ENCODE measurements at regions not wholly inside any gene's neighbourhood (a gene's known extent, or its start where the extent isn't known, plus 50 kb on each side); places are given as distances from the start of the nearest gene placed in this dataset.
A peak's percentile ranks its signal among the peaks of the same experiment; 100 is the strongest.

- Histone ChIP-seq H3K14ac (ENCODE audit: low read length) (no peak overlapping the region), H3K9me3 (replicated peaks in 1 of 2; ENCODE audit: control insufficient read depth in 2 of 2, insufficient read depth in 1 of 2, low read depth in 1 of 2, low read length in 2 of 2) (no peaks in the 10 kb centered on the region), H3K18ac (ENCODE audit: low read length) (no peak overlapping the region), H4K91ac (ENCODE audit: low read depth, low read length, poor library complexity) (no peak overlapping the region), H3K4me1 (ENCODE audit: control insufficient read depth in 2 of 2, insufficient read depth in 1 of 2, low read depth in 1 of 2, low read length in 2 of 2) (no peaks in the 10 kb centered on the region), H3K27ac (replicated peaks; ENCODE audit: low read length) (no peak overlapping the region), H3K79me1 (ENCODE audit: low read depth, low read length) (peaks cover 1% of the 10 kb centered on the region), H2AFZ (ENCODE audit: low read length) (peak overlapping the region; percentile 53), H3K4ac (ENCODE audit: low read length) (no peak overlapping the region), H2BK12ac (ENCODE audit: low read length) (no peak overlapping the region), H3K4me3 (ENCODE audit: low read length in 2 of 2) (no peak overlapping the region), H3K36me3 (replicated peaks in 1 of 2; ENCODE audit: control insufficient read depth in 2 of 2, insufficient read depth in 2 of 2, low read length in 2 of 2) (no peaks in the 10 kb centered on the region), H3K4me2 (ENCODE audit: insufficient read depth, low read length, poor library complexity, severe bottlenecking) (no peak overlapping the region), H3K23ac (ENCODE audit: low read depth, low read length, poor library complexity) (no peak overlapping the region), H2BK5ac (ENCODE audit: low read length) (no peak overlapping the region), H2AK5ac (ENCODE audit: low read depth, low read length) (no peak overlapping the region), H2BK120ac (ENCODE audit: low read depth, low read length) (no peak overlapping the region), H2BK15ac (ENCODE audit: low read length) (no peak overlapping the region), H3K9ac (ENCODE audit: low read depth, low read length, poor library complexity) (peak overlapping the region; percentile 21), H4K8ac (ENCODE audit: low read depth, low read length) (no peak overlapping the region), H3K27me3 (ENCODE audit: control insufficient read depth in 3 of 3, insufficient read depth in 3 of 3, low read depth in 1 of 3, low read length in 3 of 3) (no peaks in the 10 kb centered on the region)
- WGBS, 2 donors (ENCODE audit: extremely low coverage in 2 of 2, insufficient read length in 2 of 2, insufficient replicate concordance in 1 of 2): no CpG with 5 or more reads among the region's 17 CpGs
- no peak for DNase-seq (ENCODE audit: low spot score)
These were observed 652.5 kb downstream of the KCNJ3 start for GRCh38 chr2:155350783-155351580.

- H2AK5ac ChIP-seq (ENCODE audit: low read depth, low read length): no peak overlapping the region
- H2BK12ac ChIP-seq (ENCODE audit: low read length): no peak overlapping the region
- H3K23ac ChIP-seq (ENCODE audit: low read depth, low read length, poor library complexity): no peak overlapping the region
- H2BK120ac ChIP-seq (ENCODE audit: low read depth, low read length): no peak overlapping the region
- H3K79me1 ChIP-seq (ENCODE audit: low read depth, low read length): no peaks in the 10 kb centered on the region
- no peak overlapping the region for H2BK5ac ChIP-seq (ENCODE audit: low read length)
- no peak overlapping the region for H2BK15ac ChIP-seq (ENCODE audit: low read length)
- H4K8ac ChIP-seq (ENCODE audit: low read depth, low read length): no peak overlapping the region
- H3K4ac ChIP-seq (ENCODE audit: low read length): no peak overlapping the region
- H3K4me3 ChIP-seq (ENCODE audit: low read length in 2 of 2): no peak overlapping the region
- no peak overlapping the region for H3K14ac ChIP-seq (ENCODE audit: low read length)
- H3K36me3 ChIP-seq (replicated peaks in 1 of 2; ENCODE audit: control insufficient read depth in 2 of 2, insufficient read depth in 2 of 2, low read length in 2 of 2): no peaks in the 10 kb centered on the region
- no peak for DNase-seq (ENCODE audit: low spot score)
- H3K18ac ChIP-seq (ENCODE audit: low read length): no peak overlapping the region
- WGBS, 2 donors (ENCODE audit: extremely low coverage in 2 of 2, insufficient read length in 2 of 2, insufficient replicate concordance in 1 of 2): no CpG with 5 or more reads among the region's 2 CpGs
- H3K4me1 ChIP-seq (ENCODE audit: control insufficient read depth in 2 of 2, insufficient read depth in 1 of 2, low read depth in 1 of 2, low read length in 2 of 2): no peaks in the 10 kb centered on the region
- H4K91ac ChIP-seq (ENCODE audit: low read depth, low read length, poor library complexity): no peak overlapping the region
- H2AFZ ChIP-seq (ENCODE audit: low read length): no peak overlapping the region
- H3K9me3 ChIP-seq (replicated peaks in 1 of 2; ENCODE audit: control insufficient read depth in 2 of 2, insufficient read depth in 1 of 2, low read depth in 1 of 2, low read length in 2 of 2): no peaks in the 10 kb centered on the region
- H3K27ac ChIP-seq (replicated peaks; ENCODE audit: low read length): no peak overlapping the region
- H3K4me2 ChIP-seq (ENCODE audit: insufficient read depth, low read length, poor library complexity, severe bottlenecking): no peak overlapping the region
- H3K9ac ChIP-seq (ENCODE audit: low read depth, low read length, poor library complexity): no peak overlapping the region
- H3K27me3 ChIP-seq (ENCODE audit: control insufficient read depth in 3 of 3, insufficient read depth in 3 of 3, low read depth in 1 of 3, low read length in 3 of 3): no peaks in the 10 kb centered on the region
These were observed 633.5 kb downstream of the KCNJ3 start for GRCh38 chr2:155332016-155332415.

- no CpG with 5 or more reads among the region's 1 CpG for WGBS, 2 donors (ENCODE audit: extremely low coverage in 2 of 2, insufficient read length in 2 of 2, insufficient replicate concordance in 1 of 2)
- no peak overlapping the region for H2AK5ac ChIP-seq (ENCODE audit: low read depth, low read length)
- H3K14ac ChIP-seq (ENCODE audit: low read length): no peak overlapping the region
These were observed 621.7 kb downstream of the KCNJ3 start for GRCh38 chr2:155320236-155320635.

GRCh38 chr2:155318710-155319109, 620.2 kb downstream of the KCNJ3 start:
- Histone ChIP-seq H3K4me1 (ENCODE audit: control insufficient read depth in 2 of 2, insufficient read depth in 1 of 2, low read depth in 1 of 2, low read length in 2 of 2) (no peaks in the 10 kb centered on the region), H4K8ac (ENCODE audit: low read depth, low read length) (no peak overlapping the region), H2BK12ac (ENCODE audit: low read length) (no peak overlapping the region), H3K4me3 (ENCODE audit: low read length in 2 of 2) (no peak overlapping the region), H2AK5ac (ENCODE audit: low read depth, low read length) (no peak overlapping the region), H3K23ac (ENCODE audit: low read depth, low read length, poor library complexity) (no peak overlapping the region), H3K79me1 (ENCODE audit: low read depth, low read length) (no peaks in the 10 kb centered on the region), H3K4me2 (ENCODE audit: insufficient read depth, low read length, poor library complexity, severe bottlenecking) (no peak overlapping the region), H2BK15ac (ENCODE audit: low read length) (no peak overlapping the region), H3K36me3 (replicated peaks in 1 of 2; ENCODE audit: control insufficient read depth in 2 of 2, insufficient read depth in 2 of 2, low read length in 2 of 2) (no peaks in the 10 kb centered on the region), H3K4ac (ENCODE audit: low read length) (no peak overlapping the region), H3K27ac (replicated peaks; ENCODE audit: low read length) (no peak overlapping the region), H3K14ac (ENCODE audit: low read length) (no peak overlapping the region), H3K9ac (ENCODE audit: low read depth, low read length, poor library complexity) (no peak overlapping the region), H3K9me3 (replicated peaks in 1 of 2; ENCODE audit: control insufficient read depth in 2 of 2, insufficient read depth in 1 of 2, low read depth in 1 of 2, low read length in 2 of 2) (no peaks in the 10 kb centered on the region), H4K91ac (ENCODE audit: low read depth, low read length, poor library complexity) (no peak overlapping the region), H3K18ac (ENCODE audit: low read length) (no peak overlapping the region), H2BK5ac (ENCODE audit: low read length) (no peak overlapping the region), H3K27me3 (ENCODE audit: control insufficient read depth in 3 of 3, insufficient read depth in 3 of 3, low read depth in 1 of 3, low read length in 3 of 3) (no peaks in the 10 kb centered on the region), H2BK120ac (ENCODE audit: low read depth, low read length) (no peak overlapping the region), H2AFZ (ENCODE audit: low read length) (no peak overlapping the region)
- no peak for DNase-seq (ENCODE audit: low spot score)
- WGBS, 2 donors (ENCODE audit: extremely low coverage in 2 of 2, insufficient read length in 2 of 2, insufficient replicate concordance in 1 of 2): no CpG with 5 or more reads among the region's 2 CpGs

More at GRCh38 chr2:155320236-155320635, 621.7 kb downstream of the KCNJ3 start:
- Histone ChIP-seq H3K23ac (ENCODE audit: low read depth, low read length, poor library complexity) (no peak overlapping the region), H3K4ac (ENCODE audit: low read length) (no peak overlapping the region), H3K79me1 (ENCODE audit: low read depth, low read length) (no peaks in the 10 kb centered on the region), H2AFZ (ENCODE audit: low read length) (no peak overlapping the region), H2BK5ac (ENCODE audit: low read length) (no peak overlapping the region), H4K8ac (ENCODE audit: low read depth, low read length) (no peak overlapping the region), H2BK15ac (ENCODE audit: low read length) (no peak overlapping the region), H3K27ac (replicated peaks; ENCODE audit: low read length) (no peak overlapping the region), H3K4me3 (ENCODE audit: low read length in 2 of 2) (no peak overlapping the region), H3K4me1 (ENCODE audit: control insufficient read depth in 2 of 2, insufficient read depth in 1 of 2, low read depth in 1 of 2, low read length in 2 of 2) (no peaks in the 10 kb centered on the region), H4K91ac (ENCODE audit: low read depth, low read length, poor library complexity) (no peak overlapping the region), H3K9ac (ENCODE audit: low read depth, low read length, poor library complexity) (no peak overlapping the region), H3K4me2 (ENCODE audit: insufficient read depth, low read length, poor library complexity, severe bottlenecking) (no peak overlapping the region), H2BK120ac (ENCODE audit: low read depth, low read length) (no peak overlapping the region), H2BK12ac (ENCODE audit: low read length) (no peak overlapping the region), H3K18ac (ENCODE audit: low read length) (no peak overlapping the region), H3K36me3 (replicated peaks in 1 of 2; ENCODE audit: control insufficient read depth in 2 of 2, insufficient read depth in 2 of 2, low read length in 2 of 2) (no peaks in the 10 kb centered on the region), H3K27me3 (ENCODE audit: control insufficient read depth in 3 of 3, insufficient read depth in 3 of 3, low read depth in 1 of 3, low read length in 3 of 3) (no peaks in the 10 kb centered on the region), H3K9me3 (replicated peaks in 1 of 2; ENCODE audit: control insufficient read depth in 2 of 2, insufficient read depth in 1 of 2, low read depth in 1 of 2, low read length in 2 of 2) (no peaks in the 10 kb centered on the region)
- DNase-seq (ENCODE audit: low spot score): no peak

Data from neuronal stem cell (in vitro differentiated cells).